KMS-11 (cell line): ENCODE measurements at regions not wholly inside any gene's neighbourhood (a gene's known extent, or its start where the extent isn't known, plus 50 kb on each side); places are given as distances from the start of the nearest gene placed in this dataset.

Experiments used
- H2AFZ ChIP-seq: fragments of 200-600 bp; sonication (generic); 2 replicates; pipeline ENCODE4 v1.6.1; 2016; ENCODE audit warnings: antibody characterized with exemption, mixed run types, low read depth
- H3K27ac ChIP-seq: fragments of 200-600 bp; sonication (generic); 2 replicates; pipeline ENCODE4 v1.6.1; 2016; ENCODE audit warnings: mild to moderate bottlenecking, mixed run types
- H3K27me3 ChIP-seq: fragments of 200-600 bp; sonication (generic); 2 replicates; pipeline ENCODE4 v1.6.1; 2017; ENCODE audit warnings: mild to moderate bottlenecking, low read depth, mixed run types, moderate library complexity; ENCODE audit not compliant: insufficient read depth
- H3K36me3 ChIP-seq: fragments of 200-600 bp; sonication (generic); 2 replicates; pipeline ENCODE4 v1.6.1; 2017; ENCODE audit warnings: mild to moderate bottlenecking, mixed run types; ENCODE audit not compliant: insufficient read depth
- H3K4me1 ChIP-seq: fragments of 200-600 bp; sonication (generic); 2 replicates; pipeline ENCODE4 v1.6.1; 2016; ENCODE audit warnings: mild to moderate bottlenecking, low read depth, mixed run types; ENCODE audit not compliant: poor library complexity, severe bottlenecking
- H3K4me2 ChIP-seq: fragments of 200-600 bp; sonication (generic); 2 replicates; pipeline ENCODE4 v1.7.0; 2016; ENCODE audit warnings: mild to moderate bottlenecking, mixed run types
- H3K4me3 ChIP-seq: fragments of 200-600 bp; sonication (generic); IDR thresholded peaks from 2 replicates; pipeline ENCODE4 v1.6.1; 2017; ENCODE audit warnings: low read depth, low read length, mixed read lengths; ENCODE audit not compliant: insufficient read depth
- H3K79me2 ChIP-seq: fragments of 200-600 bp; sonication (generic); 2 replicates; pipeline ENCODE4 v1.6.1; 2016; ENCODE audit warnings: low read depth, mixed run types; ENCODE audit not compliant: insufficient read depth
- H3K9ac ChIP-seq: fragments of 200-600 bp; sonication (generic); 2 replicates; pipeline ENCODE4 v1.6.1; 2016; ENCODE audit warnings: mild to moderate bottlenecking, mixed run types
- H4K20me1 ChIP-seq: fragments of 200-600 bp; sonication (generic); 2 replicates; pipeline ENCODE4 v1.6.1; 2016; ENCODE audit warnings: mild to moderate bottlenecking, mixed run types; ENCODE audit not compliant: insufficient read depth
- TF ChIP-seq, protein P1 (sequence below): fragments of 200-600 bp; sonication (generic); conservative IDR thresholded peaks from 2 replicates; pipeline ENCODE4 v1.6.1; 2017; ENCODE audit warnings: low read depth, mild to moderate bottlenecking, antibody characterized with exemption, low read length, moderate library complexity, mixed read lengths

DNA sequence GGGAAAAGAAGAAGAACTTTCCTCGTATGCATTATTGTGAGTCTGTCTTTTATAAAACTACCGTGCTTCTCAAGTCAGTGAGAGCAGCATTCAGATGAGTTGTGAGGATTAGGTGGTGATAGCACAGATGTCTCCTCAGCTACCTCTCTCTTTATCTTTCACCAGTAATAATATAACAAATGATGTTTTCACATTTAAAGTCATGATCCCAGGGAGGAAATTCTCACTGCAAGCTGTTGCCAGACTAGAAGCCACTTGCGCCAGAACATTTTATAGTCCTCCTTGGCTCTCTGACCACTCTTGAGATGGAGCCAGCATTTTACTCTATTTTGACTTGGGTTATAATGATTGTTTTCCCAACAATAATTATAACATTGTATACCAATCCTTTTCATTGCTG is 443.1 kb downstream of the AEBP2 start:
- Histone ChIP-seq H4K20me1 (no peaks in the 10 kb centered on the region), H3K4me1 (no peaks in the 10 kb centered on the region), H3K27ac (no peak overlapping the region), H3K36me3 (no peaks in the 10 kb centered on the region), H3K27me3 (no peaks in the 10 kb centered on the region), H3K4me3 (no peak overlapping the region), H3K4me2 (no peak overlapping the region), H2AFZ (no peak overlapping the region), H3K79me2 (no peaks in the 10 kb centered on the region), H3K9ac (no peak overlapping the region)
- TF ChIP-seq, protein P1, sequence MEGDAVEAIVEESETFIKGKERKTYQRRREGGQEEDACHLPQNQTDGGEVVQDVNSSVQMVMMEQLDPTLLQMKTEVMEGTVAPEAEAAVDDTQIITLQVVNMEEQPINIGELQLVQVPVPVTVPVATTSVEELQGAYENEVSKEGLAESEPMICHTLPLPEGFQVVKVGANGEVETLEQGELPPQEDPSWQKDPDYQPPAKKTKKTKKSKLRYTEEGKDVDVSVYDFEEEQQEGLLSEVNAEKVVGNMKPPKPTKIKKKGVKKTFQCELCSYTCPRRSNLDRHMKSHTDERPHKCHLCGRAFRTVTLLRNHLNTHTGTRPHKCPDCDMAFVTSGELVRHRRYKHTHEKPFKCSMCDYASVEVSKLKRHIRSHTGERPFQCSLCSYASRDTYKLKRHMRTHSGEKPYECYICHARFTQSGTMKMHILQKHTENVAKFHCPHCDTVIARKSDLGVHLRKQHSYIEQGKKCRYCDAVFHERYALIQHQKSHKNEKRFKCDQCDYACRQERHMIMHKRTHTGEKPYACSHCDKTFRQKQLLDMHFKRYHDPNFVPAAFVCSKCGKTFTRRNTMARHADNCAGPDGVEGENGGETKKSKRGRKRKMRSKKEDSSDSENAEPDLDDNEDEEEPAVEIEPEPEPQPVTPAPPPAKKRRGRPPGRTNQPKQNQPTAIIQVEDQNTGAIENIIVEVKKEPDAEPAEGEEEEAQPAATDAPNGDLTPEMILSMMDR: no peak

DNA sequence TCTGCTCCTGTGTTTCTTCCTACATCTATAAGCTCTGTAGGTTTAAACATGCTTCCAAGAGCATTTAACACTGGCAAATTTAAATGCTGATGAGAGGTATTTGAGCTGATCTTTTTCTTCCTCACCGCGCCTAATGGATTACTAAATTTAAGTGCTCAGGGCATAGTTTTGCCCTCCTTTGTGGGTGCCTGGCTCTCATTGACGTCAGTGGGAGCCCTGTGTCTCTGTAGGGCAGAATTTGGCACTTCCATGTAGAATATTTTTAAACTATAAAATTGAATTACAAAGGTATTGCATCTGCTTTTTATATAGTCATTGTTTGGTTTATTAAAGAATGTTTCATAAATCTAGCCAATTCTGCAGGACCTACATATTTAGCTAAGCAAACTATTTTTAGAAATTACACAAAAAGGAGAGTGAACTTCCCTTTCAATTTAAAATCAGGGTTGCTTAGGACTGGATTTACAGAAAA is 444.8 kb downstream of the AEBP2 start:
- Histone ChIP-seq H3K27ac (no peak overlapping the region), H2AFZ (no peak overlapping the region), H3K4me3 (no peak overlapping the region)

DNA sequence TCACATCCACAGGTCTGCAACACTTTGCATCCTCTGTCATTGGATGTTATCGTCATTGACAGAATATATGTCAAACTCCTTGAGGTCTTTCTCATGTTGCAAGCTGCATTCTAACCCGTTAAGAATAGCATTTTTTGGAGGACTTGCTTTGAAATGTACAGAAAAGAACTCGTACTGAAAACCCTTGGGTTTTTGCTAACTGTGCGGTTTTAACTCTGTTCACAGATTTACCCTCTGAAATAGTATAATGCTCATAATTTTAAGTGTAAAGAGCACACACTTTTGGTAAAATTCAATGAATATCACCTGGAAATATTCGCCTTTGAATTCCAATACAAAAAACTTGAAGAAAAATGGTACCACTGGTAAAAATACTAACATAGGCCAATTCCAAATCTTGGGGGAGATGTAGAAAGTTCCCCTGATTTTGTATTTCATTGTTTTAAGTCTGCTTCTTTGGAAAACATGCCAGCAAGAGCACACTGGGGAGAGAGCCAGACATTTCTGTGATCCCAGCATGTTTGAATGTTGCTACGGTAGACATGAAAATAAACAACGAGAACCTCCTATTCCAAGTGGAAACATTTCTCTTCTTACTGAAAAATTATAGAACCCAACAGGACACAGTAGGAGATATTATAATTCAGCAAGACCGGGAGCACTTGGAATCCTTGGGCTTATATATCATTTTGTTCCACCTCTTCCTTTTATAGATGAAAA is 446.0 kb downstream of the AEBP2 start:
- Histone ChIP-seq H2AFZ (no peak overlapping the region), H3K79me2 (no peaks in the 10 kb centered on the region), H3K27ac (no peak overlapping the region), H3K4me3 (no peak overlapping the region), H3K9ac (no peak overlapping the region), H3K36me3 (no peaks in the 10 kb centered on the region), H3K27me3 (no peaks in the 10 kb centered on the region), H3K4me1 (no peaks in the 10 kb centered on the region), H3K4me2 (no peak overlapping the region), H4K20me1 (no peaks in the 10 kb centered on the region)
- TF ChIP-seq, protein P1: no peak

More for the DNA sequence above, 444.8 kb downstream of the AEBP2 start:
- Histone ChIP-seq H3K27me3 (no peaks in the 10 kb centered on the region), H4K20me1 (no peaks in the 10 kb centered on the region), H3K9ac (no peak overlapping the region), H3K4me1 (no peaks in the 10 kb centered on the region), H3K36me3 (no peaks in the 10 kb centered on the region), H3K79me2 (no peaks in the 10 kb centered on the region), H3K4me2 (no peak overlapping the region)
- TF ChIP-seq, protein P1: no peak

DNA sequence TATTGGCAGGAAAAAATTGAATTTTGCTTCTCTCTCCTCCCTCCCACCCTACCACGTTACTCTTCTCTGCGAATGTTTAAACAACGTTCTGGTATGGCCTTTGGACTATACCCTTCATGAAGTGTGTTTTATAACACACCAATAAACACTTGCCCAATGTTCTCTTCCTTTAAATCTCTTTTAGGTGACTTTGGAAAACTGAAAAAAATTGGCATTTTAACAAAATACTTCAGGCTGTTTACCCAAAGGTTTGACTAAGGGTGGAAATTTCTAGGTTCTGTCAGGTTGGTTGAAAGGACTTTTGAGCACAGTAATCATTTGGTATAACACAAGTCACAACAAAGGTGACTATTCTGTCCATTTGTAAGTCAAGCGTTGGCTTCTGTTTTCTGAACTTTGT is 446.8 kb downstream of the AEBP2 start:
- Histone ChIP-seq H2AFZ (no peak overlapping the region), H3K4me3 (no peak overlapping the region), H3K79me2 (no peaks in the 10 kb centered on the region), H3K27ac (no peak overlapping the region), H3K9ac (no peak overlapping the region), H3K4me1 (no peaks in the 10 kb centered on the region), H3K27me3 (no peaks in the 10 kb centered on the region), H4K20me1 (no peaks in the 10 kb centered on the region), H3K4me2 (no peak overlapping the region), H3K36me3 (no peaks in the 10 kb centered on the region)
- TF ChIP-seq, protein P1: no peak
